Thoracic aorta (tissue), 2 donors: ENCODE measurements at regions not wholly inside any gene's neighbourhood (a gene's known extent, or its start where the extent isn't known, plus 50 kb on each side); places are given as distances from the start of the nearest gene placed in this dataset.

ENCODE experiments used
- ATAC-seq: fragments of 150-250 bp; one replicate; pipeline ENCODE4 v1.8.0; 2017; ENCODE audit warnings: low read depth; ENCODE audit not compliant: insufficient number of reproducible peaks, low FRiP score
- DNase-seq: peaks from one replicate; pipeline ENCODE4 v3.0.0-alpha.2; 2020; ENCODE audit warnings: low spot score
- H3K27ac ChIP-seq, 2 donors: fragments of 200-600 bp; sonication (generic); 1 replicate in 1 of 2; 2 replicates in 1 of 2; pipeline ENCODE4 v1.5.1; 2016; ENCODE audit warnings: mild to moderate bottlenecking in 2 of 2, moderate library complexity in 2 of 2
- H3K27me3 ChIP-seq: fragments of 200-600 bp; sonication (generic); replicated peaks from 2 replicates; pipeline ENCODE4 v1.6.0; 2016; ENCODE audit warnings: mild to moderate bottlenecking; ENCODE audit not compliant: insufficient read depth
- H3K36me3 ChIP-seq: fragments of 200-600 bp; sonication (generic); one replicate; pipeline ENCODE4 v1.5.1; 2016
- H3K4me1 ChIP-seq, 2 donors: fragments of 200-600 bp; sonication (generic); 1 replicate in 1 of 2; 2 replicates in 1 of 2; pipeline versions ENCODE4 v1.5.1 to v1.6.0; 2016; ENCODE audit warnings: low read depth in 2 of 2, mild to moderate bottlenecking in 1 of 2; ENCODE audit not compliant: control insufficient read depth in 1 of 2
- H3K4me3 ChIP-seq: fragments of 200-600 bp; sonication (generic); 2 replicates; pipeline ENCODE4 v1.5.1; 2016; ENCODE audit warnings: mild to moderate bottlenecking
- H3K9me3 ChIP-seq: fragments of 200-600 bp; sonication (generic); 2 replicates; pipeline ENCODE4 v1.5.1; 2016
- TF ChIP-seq, protein P1 (sequence below): fragments of 200-600 bp; sonication (generic); IDR thresholded peaks from one replicate; pipeline ENCODE4 v1.5.1; 2019; ENCODE audit warnings: antibody characterized with exemption

DNA sequence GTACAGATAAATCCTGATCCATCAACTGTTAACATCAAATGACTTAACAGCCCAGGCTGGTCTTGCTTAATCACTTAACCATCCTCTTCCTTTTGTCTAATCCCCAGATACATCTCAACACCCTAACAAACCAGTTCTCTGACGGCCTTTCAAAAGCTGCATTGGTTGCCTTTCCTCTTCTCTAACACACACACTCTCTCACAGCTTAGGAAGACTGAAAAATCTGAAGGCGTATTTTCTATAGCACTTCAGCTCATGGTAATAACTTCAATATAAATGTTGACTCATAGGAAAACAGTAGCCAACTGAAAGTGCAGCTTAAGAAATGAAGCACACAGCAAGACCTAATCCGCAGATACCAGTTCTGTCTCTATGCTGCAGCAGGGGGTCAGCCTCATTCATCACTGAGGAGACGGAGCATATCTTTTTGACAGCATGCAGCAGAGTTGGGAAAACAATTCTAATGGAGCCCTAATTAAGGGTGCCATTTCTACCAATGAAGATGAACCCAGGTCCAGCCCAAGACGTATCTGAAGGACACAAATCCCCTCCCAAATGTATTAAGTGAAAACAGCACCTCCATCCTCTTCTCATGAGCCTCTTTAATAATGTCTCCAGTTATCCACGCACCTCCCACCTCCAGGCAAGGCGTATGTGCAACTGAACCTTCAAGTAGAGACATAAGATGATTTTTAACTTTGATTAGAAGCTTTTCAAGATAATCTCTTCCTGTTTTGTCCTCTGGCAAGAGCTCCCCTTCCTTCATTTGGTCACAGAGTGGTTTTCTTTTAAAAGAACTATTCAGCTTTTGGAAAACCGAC is 211.7 kb upstream of the NFE2L3 start:
- H3K27ac ChIP-seq, result no peak overlapping the region
- H3K9me3 ChIP-seq, result no peaks in the 10 kb centered on the region
- H3K4me3 ChIP-seq, result no peak overlapping the region
- no peaks in the 10 kb centered on the region for H3K27me3 ChIP-seq
- H3K4me1 ChIP-seq, result no peaks in the 10 kb centered on the region
- H3K36me3 ChIP-seq, result no peaks in the 10 kb centered on the region
- no peak for ATAC-seq
- TF ChIP-seq, protein P1, sequence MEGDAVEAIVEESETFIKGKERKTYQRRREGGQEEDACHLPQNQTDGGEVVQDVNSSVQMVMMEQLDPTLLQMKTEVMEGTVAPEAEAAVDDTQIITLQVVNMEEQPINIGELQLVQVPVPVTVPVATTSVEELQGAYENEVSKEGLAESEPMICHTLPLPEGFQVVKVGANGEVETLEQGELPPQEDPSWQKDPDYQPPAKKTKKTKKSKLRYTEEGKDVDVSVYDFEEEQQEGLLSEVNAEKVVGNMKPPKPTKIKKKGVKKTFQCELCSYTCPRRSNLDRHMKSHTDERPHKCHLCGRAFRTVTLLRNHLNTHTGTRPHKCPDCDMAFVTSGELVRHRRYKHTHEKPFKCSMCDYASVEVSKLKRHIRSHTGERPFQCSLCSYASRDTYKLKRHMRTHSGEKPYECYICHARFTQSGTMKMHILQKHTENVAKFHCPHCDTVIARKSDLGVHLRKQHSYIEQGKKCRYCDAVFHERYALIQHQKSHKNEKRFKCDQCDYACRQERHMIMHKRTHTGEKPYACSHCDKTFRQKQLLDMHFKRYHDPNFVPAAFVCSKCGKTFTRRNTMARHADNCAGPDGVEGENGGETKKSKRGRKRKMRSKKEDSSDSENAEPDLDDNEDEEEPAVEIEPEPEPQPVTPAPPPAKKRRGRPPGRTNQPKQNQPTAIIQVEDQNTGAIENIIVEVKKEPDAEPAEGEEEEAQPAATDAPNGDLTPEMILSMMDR, result no peak
- DNase-seq, result no peak

DNA sequence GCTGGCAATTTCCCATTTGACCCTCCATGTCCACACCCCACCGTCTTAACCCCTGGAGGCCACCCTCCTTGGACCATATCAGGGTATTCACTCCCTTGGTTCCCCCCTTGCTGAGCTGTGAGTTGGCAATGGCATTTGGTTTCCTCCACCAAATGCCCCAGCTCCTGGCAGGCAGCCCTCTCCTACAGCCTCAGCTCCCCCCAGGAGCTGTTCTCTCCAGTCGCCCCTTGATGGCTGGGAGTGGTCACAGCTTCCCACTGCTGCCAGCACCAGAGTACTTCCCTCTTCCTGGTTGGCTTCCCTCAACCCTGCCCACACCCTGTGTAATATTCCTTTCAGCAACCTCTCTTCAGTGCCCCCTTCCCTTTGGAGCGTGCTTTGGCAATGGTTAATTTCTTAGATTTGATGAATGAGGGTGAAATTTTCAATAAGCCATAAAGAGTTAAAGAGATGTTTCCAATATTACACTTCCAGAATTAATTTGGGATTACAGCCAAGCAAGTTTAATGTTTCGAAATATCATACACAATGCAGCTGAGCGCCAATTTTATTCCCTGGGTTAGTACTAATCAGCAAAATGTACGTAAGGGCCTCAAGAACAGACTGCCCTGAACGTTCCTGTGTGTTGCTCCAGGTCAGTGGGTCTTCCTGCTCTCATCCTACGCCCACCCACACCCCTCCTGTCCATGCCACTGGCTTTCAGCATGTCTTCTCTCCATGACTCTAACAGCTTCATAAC is 207.1 kb upstream of the NFE2L3 start:
- no peaks in the 10 kb centered on the region for H3K27me3 ChIP-seq
- no peak overlapping the region for H3K27ac ChIP-seq
- ATAC-seq (no peak), DNase-seq (no peak)
- H3K4me3 ChIP-seq, result no peak overlapping the region
- TF ChIP-seq, protein P1, result no peak
- peaks cover 3 to 4% of the 10 kb centered on the region in 2 donors for H3K4me1 ChIP-seq
- H3K36me3 ChIP-seq, result no peaks in the 10 kb centered on the region
- H3K9me3 ChIP-seq, result no peaks in the 10 kb centered on the region

DNA sequence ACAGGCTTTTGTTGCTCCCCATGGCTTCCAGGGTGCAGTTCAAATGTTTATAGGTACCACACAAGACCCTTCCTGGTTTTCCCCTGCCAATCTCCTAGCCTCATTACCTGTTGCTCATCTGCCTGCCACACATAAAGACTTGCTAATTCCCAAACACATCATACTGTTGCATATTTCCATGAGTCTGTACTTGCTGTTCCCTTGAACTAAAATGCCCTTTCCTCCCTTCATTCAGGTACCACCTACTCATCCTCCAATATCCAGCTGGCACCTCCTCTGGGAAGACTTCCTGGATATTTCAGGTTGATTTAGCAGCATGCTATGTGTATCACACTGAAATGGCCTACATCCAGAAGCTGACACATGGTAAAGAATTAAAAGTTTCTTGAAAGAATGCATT is 206.4 kb upstream of the NFE2L3 start:
- ATAC-seq, result no peak
- TF ChIP-seq, protein P1, result no peak
- Histone ChIP-seq H3K36me3 (no peaks in the 10 kb centered on the region), H3K27me3 (no peaks in the 10 kb centered on the region), H3K9me3 (no peaks in the 10 kb centered on the region), H3K4me3 (no peak overlapping the region), H3K27ac (no peak overlapping the region), H3K4me1 (peaks cover 5 to 11% of the 10 kb centered on the region in 2 donors)
- no peak for DNase-seq

DNA sequence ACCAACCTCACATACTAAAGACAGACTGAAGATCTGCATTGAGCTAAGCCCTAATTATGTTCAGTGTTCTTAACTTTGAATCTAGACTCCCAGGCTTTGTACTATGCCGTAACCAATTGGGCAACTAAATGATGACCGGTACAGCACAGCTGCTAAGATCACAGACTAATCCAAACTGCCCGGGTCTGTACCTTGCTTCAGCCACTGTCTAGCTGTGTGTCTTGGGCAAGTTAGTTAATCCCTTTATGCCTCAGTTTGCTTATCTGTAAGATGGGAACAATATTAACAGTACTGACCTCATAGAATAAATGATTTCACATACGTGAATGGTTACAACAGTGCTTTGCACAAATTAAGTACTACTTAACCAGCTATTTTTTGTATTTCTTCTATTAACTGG is 205.8 kb upstream of the NFE2L3 start:
- Histone ChIP-seq H3K4me3 (no peak overlapping the region), H3K27me3 (no peaks in the 10 kb centered on the region), H3K9me3 (no peaks in the 10 kb centered on the region), H3K36me3 (no peaks in the 10 kb centered on the region), H3K4me1 (peaks cover 5 to 14% of the 10 kb centered on the region in 2 donors), H3K27ac (no peak overlapping the region)
- TF ChIP-seq, protein P1, result no peak
- ATAC-seq, result no peak
- DNase-seq, result no peak

DNA sequence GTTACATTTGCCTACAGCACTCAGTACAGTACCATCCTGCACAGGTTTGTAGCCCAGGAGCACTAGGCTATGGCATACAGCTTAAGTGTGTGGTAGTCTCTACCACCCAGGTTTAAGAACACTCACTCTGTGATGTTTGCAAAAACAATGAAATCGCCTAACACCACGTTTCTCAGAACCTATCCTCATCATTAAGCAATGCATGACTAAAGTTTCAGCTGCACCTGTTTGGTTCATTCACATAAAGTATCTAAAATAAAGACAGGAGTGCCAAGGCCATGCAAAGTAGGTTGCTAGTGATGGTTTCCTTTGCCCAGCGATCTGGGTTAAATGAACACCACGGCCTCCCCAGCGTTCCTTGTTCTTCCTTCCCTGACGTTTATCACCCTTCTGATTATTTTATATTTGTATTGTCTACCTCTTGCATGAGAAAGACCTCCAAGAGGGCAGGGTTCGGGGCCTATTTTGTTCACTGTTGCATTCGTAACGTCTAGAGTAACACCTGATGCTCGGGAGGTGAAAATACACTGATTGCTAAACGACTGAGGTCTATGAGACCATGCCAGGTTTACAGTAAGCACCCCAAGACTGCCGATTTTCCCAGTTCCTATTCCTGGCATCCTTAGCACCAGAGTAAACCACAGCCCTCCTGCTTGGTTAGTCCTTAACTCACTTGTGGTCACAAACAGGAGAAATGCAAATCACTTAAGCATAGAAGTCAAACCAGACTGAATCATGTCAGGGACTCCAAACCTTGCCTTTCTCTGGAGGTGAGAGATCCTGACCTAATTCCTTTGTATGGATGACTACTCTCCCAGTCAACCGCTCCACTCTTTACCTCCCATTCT is 204.1 kb upstream of the NFE2L3 start:
- no peak for DNase-seq
- H3K4me1 ChIP-seq, result peaks cover 5 to 21% of the 10 kb centered on the region in 2 donors
- H3K36me3 ChIP-seq, result no peaks in the 10 kb centered on the region
- H3K27me3 ChIP-seq, result no peaks in the 10 kb centered on the region
- H3K9me3 ChIP-seq, result no peaks in the 10 kb centered on the region
- H3K27ac ChIP-seq, result no peak overlapping the region
- no peak for ATAC-seq
- H3K4me3 ChIP-seq, result no peak overlapping the region
- TF ChIP-seq, protein P1, result no peak
